GM13977 (cell line): ENCODE measurements at regions not wholly inside any gene's neighbourhood (a gene's known extent, or its start where the extent isn't known, plus 50 kb on each side); places are given as distances from the start of the nearest gene placed in this dataset.

Source experiments
- DNase-seq: peaks from one replicate; pipeline ENCODE4 v3.0.0; 2012; ENCODE audit warnings: low spot score
- CTCF ChIP-seq: IDR thresholded peaks from 2 replicates; pipeline ENCODE4 v1.5.1; 2012; ENCODE audit warnings: mild to moderate bottlenecking, control low read depth; ENCODE audit not compliant: insufficient read depth; ENCODE audit errors: extremely low read depth, missing control alignments
- in situ Hi-C: fragments of 300-500 bp; cut with MboI; formaldehyde crosslinking; loops from one replicate; pipeline ENCODE4 v1.12.0; 2022; ENCODE audit warnings: low sequenced_read_pairs, low pct_unique_long_range_greater_than_20kb, mixed read lengths, inconsistent platforms; ENCODE audit not compliant: unreplicated experiment

- no peak for DNase-seq
- in situ Hi-C loops = no loop called here
- no peak for TF ChIP-seq CTCF
Measured at GRCh38 chr11:129620237-129621104, 195.2 kb upstream of the TMEM45B start.

- in situ Hi-C loops = no loop called here
- TF ChIP-seq CTCF = no peak
- DNase-seq = no peak
Measured at GRCh38 chr11:129625930-129626329, 189.7 kb upstream of the TMEM45B start.

GRCh38 chr11:129631201-129631600, 184.4 kb upstream of the TMEM45B start:
- DNase-seq = no peak
- in situ Hi-C loops = no loop called here
- TF ChIP-seq CTCF = no peak

GRCh38 chr11:129636926-129637325, 178.7 kb upstream of the TMEM45B start:
- TF ChIP-seq CTCF = no peak
- in situ Hi-C loops = no loop called here
- no peak for DNase-seq

- DNase-seq = no peak
- TF ChIP-seq CTCF = no peak
- in situ Hi-C loops = no loop called here
Measured at GRCh38 chr11:129637473-129637872, 178.2 kb upstream of the TMEM45B start.

GRCh38 chr11:129637983-129638776, 177.5 kb upstream of the TMEM45B start:
- in situ Hi-C loops = no loop called here
- TF ChIP-seq CTCF = no peak

More at GRCh38 chr11:129637983-129638776, 177.5 kb upstream of the TMEM45B start:
- DNase-seq = no peak
